GM21825 (cell line): ENCODE measurements at regions not wholly inside any gene's neighbourhood (a gene's known extent, or its start where the extent isn't known, plus 50 kb on each side); places are given as distances from the start of the nearest gene placed in this dataset.

Experiments used
- ATAC-seq: cut with Tn5 transposase; IDR thresholded peaks from one replicate; pipeline ENCODE4 v1.9.1; 2021; ENCODE audit warnings: mild to moderate bottlenecking, moderate library complexity; ENCODE audit not compliant: unreplicated experiment

DNA sequence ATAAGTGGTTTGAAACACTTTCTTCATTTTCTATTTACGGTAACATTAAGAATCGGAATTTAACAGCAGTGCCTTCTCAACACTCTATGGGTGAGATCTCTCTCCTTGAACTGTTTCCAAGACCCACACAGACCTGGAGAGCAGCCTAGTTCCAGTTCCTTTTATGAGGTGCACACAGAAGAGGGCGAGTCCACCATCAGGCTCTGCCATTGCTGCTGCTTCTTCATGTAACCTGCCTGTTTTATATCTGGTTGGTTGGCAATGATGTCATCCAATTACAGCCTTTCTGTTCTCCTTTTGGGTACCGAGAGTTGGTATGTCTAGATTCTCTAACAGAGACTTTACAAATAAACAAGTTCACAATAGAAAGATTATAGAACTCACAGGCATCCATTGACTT lies 225.7 kb downstream of the UTP18 start:
- ATAC-seq = no peak

DNA sequence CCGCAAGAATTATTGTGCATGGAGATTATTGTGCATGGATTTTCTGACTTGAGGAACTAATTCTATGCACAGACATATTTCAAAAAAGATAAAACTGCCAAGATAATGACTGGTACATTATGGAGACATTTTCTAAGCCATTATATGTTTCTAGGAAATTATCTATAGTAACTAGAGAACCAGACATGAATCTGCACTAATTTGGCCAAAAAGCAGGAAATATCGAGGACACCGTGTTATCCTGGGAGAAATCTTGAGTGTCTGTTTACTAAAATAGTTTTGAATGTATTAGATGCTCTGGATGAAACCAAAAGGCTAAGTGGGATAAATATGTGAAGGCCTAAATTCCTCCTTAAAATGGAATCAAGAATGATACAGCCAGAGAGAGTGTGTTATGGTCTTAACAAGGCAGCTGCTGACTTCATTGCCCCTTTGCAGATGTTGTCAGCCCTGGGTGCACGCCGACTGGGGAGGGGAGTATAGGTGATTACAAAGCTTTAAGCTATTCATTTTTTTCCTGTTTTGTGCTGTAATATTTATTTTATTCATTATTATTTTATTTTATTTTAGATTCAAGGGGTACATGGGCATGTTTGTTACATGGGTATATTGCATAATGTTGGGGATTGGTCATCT lies 226.7 kb downstream of the UTP18 start:
- no peak for ATAC-seq

GRCh38 chr17:51487947-51488346 lies 227.6 kb downstream of the UTP18 start:
- no peak for ATAC-seq

DNA sequence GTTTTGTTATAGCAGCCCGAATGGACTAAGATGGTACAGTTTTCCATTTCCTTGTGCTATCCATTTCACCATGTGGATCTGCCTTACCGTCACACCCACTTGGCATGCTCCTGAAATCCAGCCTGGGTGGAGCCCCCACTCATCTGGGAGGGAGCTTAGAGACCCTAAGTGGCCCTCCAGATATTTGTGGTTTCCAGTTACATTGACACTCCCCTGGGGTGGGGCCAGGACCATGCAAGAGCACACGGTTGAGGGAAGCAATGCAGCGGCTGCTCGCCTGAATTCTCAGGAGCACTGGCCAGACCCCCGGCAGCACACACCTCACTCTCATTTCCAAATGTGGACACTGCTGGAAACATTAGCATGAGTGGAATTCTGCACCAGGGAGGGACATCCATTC lies 231.1 kb downstream of the UTP18 start:
- ATAC-seq = no peak

DNA sequence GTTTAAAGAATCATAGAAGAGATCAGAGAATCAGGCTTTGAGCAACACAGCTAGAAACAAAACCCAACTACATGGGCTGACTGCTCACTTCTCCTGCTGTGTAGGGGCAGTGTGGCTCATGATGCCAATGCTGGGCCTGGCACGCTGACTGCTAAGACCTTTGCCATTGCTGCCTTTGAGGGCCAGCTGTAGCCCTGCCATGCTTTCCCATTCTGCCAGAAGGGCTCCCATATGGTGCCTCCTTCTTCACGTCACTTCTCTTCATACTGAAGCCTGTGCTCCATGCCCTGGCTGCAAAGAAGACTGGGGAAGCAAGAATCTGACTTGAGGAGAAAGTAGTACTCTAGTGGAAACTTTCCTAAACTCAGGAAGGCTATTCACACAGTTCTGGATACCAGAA lies 232.9 kb downstream of the UTP18 start:
- ATAC-seq = no peak

GRCh38 chr17:51496378-51496777 lies 236.0 kb downstream of the UTP18 start:
- no peak for ATAC-seq

DNA sequence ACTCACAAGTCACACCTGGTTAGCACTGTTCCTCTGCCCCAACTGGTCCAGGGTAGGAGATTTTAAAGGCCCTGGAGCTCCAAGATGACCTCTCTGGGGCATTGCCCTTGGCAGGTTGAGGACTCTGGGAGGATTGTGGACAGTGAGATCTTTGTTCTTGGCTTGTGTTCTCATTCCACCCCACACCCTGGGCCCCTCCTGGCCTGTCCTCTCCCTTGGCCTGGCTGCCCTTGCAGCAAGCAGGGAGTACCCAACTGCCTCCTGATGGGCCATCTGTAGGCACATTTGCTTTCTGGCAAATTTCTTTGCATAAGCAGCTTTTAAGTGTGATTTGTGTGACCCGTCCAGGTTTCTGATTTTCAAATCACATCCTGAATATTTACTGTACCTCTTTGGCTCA lies 239.6 kb downstream of the UTP18 start:
- no peak for ATAC-seq

DNA sequence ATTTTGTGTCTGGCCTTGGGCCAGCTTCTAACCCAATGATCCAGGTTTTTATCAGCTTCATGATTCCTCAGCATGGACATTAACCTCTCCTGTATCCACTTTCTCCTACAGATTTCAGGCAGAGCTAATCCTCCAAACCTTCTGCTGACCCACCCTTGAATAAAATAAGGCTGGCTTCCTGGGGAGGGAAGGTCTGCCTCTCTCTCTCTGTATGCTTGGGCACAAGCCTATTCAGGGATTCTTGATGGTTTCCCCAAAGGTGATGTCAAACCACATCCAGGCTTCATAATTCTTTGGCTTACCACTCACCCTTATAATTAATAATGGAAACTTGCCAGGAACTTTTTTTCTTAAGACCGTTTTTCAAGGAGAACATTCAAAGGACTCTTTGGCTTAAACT lies 240.1 kb downstream of the UTP18 start:
- ATAC-seq = no peak

- ATAC-seq = no peak
These were observed 245.1 kb downstream of the UTP18 start for GRCh38 chr17:51505450-51505849.

DNA sequence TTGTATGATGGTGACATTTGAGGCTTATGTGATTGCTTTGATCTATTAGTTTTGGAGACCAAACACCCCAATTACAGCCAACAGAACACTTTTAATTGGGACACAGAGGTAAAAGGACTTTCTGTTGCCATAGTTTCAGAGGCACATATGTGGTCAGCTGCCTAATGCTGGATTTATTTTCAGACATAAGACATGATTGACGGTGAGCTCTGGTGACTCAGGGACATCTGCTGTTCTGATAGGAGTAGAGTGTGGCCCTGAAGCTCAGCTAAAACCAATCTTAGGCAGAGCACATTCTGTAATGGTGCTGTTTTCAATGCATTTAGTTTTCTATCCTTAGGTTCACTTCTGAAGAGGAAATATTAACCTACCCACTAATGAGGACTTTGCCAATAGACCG lies 247.1 kb downstream of the UTP18 start:
- no peak for ATAC-seq

- ATAC-seq = no peak
These were observed 247.7 kb downstream of the UTP18 start for GRCh38 chr17:51508048-51508447.

DNA sequence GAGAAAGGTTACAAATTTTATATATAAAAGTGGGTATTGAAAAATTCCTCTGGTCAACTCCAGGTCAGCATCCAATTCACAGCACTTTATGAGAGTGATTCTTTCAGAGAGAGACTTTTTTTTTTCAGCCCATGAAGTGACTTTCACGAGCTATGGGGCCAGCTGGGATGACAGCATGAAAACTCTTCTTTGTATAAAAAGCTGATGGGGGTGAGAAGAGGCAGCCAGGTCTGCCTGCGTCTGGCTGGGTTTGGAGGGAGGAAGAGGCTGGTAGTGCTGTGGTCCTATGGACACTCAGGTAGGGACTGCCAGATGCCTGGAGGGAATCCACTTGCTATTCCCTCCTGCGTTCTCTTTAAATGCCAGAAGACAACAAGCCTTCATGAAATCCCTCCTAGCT lies 250.6 kb downstream of the UTP18 start:
- ATAC-seq = no peak

DNA sequence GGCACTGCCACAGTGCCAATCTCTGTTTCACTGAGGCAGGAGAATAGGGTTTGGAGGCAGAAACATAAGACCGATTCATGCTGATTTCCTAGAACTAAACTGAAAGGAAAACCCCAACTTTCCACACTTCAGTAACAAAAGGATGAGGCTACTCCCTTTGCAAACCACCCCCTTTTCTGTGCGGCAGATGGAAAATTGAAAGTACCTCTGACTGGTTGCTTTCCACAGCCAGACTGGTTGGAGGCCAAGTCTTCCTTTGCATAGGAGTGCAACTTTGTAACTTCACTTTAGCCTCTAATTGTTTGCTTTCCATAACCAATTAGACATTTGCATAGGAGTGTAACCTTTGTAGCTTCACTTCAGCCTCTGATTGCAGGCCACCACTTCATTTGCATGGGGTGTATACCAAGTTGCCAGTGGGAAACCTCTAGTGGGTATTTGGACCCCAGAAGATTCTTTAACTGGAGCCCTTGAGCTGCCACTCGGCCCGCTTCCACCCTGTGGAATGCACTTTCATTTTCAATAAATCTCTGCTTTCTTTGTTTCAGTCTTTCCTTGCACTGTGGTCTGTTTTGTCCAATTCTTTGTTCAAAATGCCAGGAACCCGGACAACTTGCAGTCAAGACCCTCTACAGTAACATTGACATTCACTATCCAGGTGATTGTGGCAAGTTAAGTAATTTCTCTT lies 252.0 kb downstream of the UTP18 start:
- no peak for ATAC-seq

- ATAC-seq = no peak
These were observed 256.6 kb downstream of the UTP18 start for GRCh38 chr17:51516924-51517323.

- no peak for ATAC-seq
These were observed 264.2 kb downstream of the UTP18 start for GRCh38 chr17:51524524-51524923.

GRCh38 chr17:51526507-51526906 lies 266.2 kb downstream of the UTP18 start:
- no peak for ATAC-seq

DNA sequence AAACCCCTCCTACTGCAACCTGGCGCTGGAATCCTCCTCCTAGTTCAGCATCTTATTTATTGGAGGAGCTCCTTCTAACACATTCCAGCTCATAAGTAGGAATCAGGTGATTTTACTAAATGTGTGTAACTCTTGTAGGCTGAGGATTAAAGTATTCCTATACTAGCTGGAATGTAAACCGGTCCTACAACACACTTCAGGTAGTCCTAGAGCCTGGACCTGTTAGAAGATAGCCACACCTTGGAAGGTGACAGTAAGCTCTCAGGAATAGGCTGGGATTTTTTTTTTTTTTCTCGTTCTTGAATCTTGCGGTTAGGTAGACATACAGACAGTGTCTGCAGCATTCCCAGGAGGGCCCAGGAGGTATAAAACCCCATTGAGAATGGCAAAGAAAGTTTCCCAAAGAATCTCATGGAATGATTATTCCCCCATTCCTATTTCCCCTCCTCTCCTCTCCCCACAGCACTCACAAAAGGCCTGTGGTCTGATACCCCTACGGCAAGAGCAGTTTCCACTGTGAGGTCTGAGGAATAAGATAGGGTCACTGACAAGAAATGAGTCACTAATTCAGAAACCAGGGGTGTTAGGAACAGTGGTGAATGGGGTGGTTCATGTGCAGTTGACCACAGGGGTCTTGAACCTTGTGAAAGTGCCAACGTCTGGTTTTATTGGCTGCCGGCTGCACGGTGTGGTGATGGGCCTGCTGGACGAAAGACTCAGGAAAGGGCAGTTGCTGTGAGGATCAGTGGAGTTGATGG lies 267.1 kb downstream of the UTP18 start:
- ATAC-seq = no peak

- ATAC-seq = no peak
These were observed 267.8 kb downstream of the UTP18 start for GRCh38 chr17:51528111-51528510.

DNA sequence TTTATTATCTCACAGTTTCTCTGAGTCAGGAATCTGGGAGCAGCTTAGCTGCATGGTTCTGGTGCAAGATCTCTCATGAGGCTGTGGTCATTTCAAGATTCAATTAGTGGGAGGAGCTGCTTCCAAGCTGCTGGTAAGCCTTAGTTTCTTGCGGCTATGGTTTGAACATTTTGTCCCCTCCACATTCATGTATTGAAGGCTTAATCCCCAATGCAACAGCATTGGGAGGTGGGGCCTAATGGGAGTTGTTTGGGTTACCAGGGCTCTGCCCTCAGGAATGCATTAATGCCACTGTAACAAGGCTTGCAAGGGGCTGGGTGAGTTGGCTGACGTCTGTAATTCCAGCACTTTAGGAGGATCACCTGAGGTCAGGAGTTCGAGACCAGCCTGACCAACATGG lies 272.9 kb downstream of the UTP18 start:
- ATAC-seq = no peak

- no peak for ATAC-seq
These were observed 273.5 kb downstream of the UTP18 start for GRCh38 chr17:51533821-51534220.

GRCh38 chr17:51536627-51537026 lies 276.3 kb downstream of the UTP18 start:
- ATAC-seq = no peak

- no peak for ATAC-seq
These were observed 277.7 kb downstream of the UTP18 start for GRCh38 chr17:51537996-51538550.
